Activated CD8-positive, alpha-beta memory T cell treated with anti-CD3 and anti-CD28 coated beads for 36 hours (primary cell): ENCODE measurements at regions not wholly inside any gene's neighbourhood (a gene's known extent, or its start where the extent isn't known, plus 50 kb on each side); places are given as distances from the start of the nearest gene placed in this dataset.
"Not testable (repeated sequence)": the region's sequence is repeated elsewhere in the genome, so short reads cannot be mapped to it uniquely, and the experiment has no call there.

Source experiments
- CTCF ChIA-PET: fragments of 350-600 bp; sonication (Branson Sonifier 250); formaldehyde crosslinking; loops from one replicate; lab custom pipeline; 2021; ENCODE audit warnings: antibody characterized with exemption; lab: Charles Lee
- POLR2A ChIA-PET: fragments of 350-600 bp; sonication (Branson Sonifier 250); formaldehyde crosslinking; loops from one replicate; lab custom pipeline; 2021; ENCODE audit warnings: antibody characterized with exemption; lab: Charles Lee

DNA sequence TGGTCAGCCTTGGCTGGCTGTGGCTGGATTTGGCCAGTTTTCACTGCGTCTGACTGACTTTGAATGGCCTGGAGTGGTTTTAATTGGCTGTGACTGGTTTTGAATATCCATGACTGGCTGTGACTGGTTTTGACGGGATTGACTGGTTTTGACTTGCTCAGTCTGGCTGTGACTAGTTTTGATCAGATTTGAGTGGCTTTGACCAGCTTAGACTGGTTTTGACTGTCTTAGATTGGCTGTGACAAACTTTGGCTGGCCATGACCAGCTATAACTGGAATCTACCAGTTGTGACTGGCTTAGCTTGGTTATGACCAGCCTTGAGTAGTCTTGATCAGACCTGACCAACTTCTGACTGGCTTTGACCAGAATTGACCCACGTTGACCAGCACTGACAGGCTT, 168.4 kb upstream of the AMOT start:
- ChIA-PET CTCF (no interaction called here), POLR2A (no interaction called here)

DNA sequence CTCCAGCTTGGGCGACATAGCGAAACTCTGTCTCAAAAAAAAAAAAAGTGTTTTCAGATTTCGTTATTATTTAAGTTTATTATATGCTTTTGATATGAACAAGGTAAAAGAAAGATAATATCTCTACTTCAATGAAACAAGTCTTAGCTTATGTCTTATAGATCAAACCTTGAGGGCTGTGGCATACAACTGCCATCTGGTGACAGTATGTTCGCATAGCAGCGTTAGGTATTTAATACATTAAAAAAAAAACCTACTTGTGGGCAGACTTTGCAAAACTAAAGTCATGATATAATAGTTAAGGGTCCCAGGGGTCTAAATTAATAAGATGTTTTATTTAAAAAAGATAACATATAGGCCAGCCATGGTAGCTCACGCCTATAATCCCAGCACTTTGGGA, 161.2 kb upstream of the AMOT start:
- ChIA-PET CTCF (interaction anchor here (0.7 kb wide), 1 partner anchor 49 kb away, joined by 3 read pairs; no protein-coding TSS in a partner anchor), POLR2A (no interaction called here)

DNA sequence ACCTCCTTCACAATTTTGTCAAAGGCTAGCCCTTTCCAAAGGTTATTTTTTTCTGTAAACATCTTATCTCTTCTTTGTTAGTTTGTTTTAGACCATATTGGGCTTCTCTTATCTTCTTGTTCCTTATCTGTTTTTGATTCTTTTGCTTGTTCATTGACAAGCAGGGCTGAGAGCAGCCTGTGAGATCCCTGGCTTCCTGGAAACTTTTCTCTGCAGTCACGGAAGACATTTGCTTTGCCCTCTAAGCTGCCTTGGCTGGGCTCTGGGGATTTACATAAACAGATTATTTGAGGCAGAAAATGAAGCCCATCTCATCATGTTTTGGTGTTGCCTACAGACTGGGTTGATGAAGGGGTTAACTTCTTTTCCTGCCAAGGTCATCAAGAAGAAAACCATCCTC, 157.4 kb upstream of the AMOT start:
- ChIA-PET POLR2A (no interaction called here), CTCF (no interaction called here)

DNA sequence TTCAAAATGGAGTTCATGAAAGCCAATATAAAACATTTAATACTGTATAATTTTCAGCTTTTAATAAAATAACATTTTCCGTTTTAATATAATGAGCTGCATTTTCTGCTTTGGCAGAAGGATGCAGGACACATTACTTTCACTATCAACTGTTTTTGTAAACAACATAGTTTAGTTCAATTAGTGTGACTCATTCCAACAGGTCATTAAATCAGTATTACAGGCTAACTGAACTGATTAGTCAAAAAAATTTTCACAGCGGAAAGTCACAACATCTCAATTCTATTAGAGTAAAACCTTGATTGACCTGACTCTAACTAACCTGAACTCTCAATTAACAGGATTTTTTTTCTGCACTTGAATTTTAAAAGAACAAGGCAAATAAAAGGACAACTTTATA, 151.2 kb upstream of the AMOT start:
- CTCF ChIA-PET: no interaction called here
- POLR2A ChIA-PET: no interaction called here

DNA sequence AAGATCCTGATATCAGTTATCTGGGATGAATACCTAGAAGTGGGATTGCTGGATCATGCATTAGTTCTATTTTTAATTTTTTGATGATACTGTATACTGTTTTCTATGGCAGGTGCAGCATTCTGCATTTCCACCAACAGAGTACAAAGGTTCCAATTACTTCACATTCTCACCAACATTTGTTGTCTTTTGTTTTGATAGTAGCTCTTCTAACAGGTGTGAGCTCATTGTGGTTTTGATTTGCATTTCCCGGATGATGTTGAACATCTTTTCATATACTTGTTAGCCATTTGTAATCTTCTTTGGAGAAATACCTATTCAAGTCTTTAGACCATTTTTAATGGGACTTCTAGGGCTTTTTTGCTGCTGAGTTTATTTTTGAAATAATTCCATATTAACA, 139.2 kb upstream of the AMOT start:
- ChIA-PET CTCF (no interaction called here), POLR2A (no interaction called here)

DNA sequence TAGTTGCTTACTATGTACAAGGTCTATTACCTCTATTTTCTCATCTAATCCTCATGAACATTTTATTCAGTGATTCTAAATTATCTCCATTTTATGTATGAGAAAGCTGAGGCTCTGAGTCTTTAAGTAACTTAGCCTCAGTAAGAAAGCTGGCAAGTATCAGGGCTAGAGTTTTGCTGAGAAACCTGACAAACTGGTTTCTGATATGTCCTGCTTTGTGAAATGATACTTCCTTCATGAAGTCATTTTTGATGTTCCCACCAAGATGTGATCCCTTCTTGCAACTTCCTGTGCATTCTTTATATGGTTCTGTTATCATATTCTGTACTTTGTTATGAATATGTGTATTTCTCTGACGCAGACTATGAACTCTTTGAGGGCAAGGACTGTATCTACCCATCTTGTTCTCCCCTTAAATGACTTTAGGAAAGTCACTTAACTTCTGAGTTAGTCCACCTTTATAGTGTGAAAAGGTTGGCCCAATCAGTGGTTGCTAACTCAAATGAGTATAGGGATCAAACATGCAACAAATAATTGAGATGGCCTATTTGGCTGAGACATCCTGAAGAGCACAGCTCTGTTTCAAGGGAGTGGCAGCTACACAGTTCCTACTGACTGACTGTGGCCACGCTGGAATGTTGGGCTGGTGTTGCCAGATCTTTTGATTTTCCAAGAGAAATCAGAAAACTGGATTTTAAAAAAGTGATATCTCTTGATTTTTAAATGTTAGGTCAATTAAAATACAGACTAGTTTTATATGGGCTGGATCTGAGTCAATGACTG, 127.9 kb upstream of the AMOT start:
- ChIA-PET CTCF (no interaction called here), POLR2A (no interaction called here)

DNA sequence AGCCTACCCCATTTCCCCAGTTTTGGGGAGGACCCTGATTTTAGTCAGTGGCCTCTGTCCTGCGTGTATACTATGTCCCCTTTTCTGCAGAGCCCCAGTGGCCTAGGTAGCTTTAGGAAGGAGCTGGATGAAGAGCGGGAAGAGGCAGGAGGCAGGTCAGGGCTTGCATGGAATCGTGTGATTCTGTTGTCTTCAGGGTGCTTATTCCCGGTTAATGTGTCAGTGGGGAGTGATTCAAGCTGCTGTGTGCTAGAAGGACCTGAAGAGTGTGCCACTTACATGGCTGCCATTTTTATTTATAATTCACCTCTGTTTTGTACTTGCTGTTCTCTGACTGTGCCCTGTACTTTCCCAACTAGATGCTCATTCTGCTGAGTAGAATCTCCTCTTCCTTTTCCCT, 127.3 kb upstream of the AMOT start:
- ChIA-PET CTCF (no interaction called here), POLR2A (no interaction called here)

DNA sequence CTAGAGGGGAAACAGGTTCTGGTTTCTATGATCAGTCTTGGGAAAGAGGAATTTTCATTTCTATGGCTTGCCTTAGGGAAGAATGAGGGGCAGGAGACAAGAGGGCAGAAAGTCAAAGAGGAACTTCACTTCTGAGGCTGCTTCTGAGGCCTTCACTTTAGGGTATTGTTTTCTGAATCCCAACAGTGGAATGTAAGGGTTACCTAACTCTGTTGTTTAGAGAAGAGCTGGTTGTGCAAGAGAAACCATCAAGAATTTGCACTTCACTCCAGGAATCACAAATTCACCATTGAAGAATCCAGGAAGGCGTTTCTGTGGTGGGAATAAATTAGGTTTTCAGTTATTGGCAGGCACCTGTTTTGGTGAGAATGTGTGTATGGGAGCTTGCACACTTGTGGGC, 126.7 kb upstream of the AMOT start:
- POLR2A ChIA-PET: no interaction called here

DNA sequence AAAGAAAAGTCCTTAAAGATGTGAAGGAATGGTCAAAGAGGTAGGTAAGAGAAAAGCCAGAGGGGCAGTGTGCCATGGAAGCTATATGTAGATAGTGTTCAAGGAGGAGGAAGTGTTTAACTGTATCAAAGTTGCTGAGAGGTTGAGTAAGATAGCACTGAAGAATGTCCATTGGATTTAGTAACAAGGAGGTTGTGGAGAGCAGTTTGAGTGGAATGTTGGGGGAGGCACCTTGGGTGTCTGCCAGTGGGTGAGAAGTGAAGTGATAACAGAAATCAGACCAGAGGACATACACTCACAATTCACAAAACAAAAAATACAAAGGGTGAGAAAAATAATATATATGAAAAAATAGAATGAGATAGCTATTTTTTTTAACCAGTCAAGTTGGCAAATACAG, 121.3 kb upstream of the AMOT start:
- CTCF ChIA-PET: no interaction called here
- POLR2A ChIA-PET: no interaction called here

More for the DNA sequence above, 126.7 kb upstream of the AMOT start:
- CTCF ChIA-PET: no interaction called here

DNA sequence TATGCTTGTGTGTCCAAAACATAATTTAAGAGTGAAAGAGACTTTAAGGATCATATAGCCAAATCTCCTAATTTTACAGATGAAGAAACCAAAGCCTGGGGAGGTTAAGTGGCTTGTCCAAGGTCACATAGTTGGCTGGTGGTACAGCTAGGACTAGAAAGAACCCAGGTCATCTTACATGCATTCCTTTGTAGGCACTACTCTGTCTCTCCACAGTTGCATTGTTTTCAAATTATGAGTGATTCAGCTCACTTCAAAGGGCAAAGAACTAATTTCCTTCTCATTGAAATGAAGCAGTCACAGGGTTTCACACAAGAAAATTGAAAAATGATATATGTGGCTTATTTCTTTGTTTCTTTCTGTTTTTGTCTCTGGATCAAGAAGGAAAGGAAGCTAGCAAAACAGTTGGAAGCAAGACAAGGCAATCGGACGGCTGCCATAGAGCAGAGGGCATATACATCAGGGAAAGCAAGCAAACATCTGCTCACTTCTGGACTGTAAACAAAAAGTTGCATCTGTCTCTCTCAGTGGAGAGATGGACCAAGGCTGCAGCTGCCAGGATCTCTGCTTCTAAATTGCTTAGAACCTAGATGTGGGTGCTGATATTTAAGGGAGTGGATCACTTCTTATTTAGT, 107.5 kb upstream of the AMOT start:
- CTCF ChIA-PET: no interaction called here
- POLR2A ChIA-PET: no interaction called here

DNA sequence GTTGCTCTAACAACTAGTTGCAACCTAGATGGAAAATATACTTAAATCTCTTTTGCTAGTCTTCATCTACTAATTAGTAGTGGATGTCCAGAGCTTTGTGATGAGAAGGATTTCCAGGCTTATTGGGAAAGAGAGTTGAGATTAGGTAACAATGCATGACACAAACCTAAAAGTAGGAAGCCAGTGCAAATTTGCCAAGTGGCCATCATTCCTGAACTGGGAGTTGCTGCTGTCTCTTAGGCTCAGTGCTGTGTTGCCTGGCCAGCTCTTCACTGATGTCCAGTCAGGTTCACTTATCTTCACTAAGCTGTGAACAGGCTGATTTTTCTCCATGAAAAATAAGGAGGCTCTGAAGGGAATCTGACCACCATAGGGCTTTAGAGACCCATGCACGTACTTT, 105.6 kb upstream of the AMOT start:
- ChIA-PET POLR2A (no interaction called here), CTCF (no interaction called here)

DNA sequence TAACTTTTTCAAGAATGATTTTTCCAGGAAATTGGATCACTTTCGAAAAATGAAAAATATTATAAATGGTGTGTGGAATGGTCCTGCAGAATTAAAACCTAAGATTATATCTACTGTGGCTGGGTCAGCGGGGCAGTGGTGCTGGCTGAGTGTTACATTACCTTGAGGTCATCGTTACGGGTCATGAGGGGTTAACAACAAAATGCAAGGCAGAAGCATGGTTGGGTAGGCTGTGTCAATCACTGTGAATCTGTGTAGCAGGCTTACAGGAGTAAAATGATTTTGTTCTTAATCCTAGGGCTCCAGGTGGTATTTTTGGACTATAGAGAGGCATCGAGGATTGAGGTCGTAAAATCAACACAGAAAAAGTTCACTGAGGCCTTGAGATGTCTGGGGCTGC, 105.2 kb upstream of the AMOT start:
- CTCF ChIA-PET: no interaction called here
- POLR2A ChIA-PET: no interaction called here

DNA sequence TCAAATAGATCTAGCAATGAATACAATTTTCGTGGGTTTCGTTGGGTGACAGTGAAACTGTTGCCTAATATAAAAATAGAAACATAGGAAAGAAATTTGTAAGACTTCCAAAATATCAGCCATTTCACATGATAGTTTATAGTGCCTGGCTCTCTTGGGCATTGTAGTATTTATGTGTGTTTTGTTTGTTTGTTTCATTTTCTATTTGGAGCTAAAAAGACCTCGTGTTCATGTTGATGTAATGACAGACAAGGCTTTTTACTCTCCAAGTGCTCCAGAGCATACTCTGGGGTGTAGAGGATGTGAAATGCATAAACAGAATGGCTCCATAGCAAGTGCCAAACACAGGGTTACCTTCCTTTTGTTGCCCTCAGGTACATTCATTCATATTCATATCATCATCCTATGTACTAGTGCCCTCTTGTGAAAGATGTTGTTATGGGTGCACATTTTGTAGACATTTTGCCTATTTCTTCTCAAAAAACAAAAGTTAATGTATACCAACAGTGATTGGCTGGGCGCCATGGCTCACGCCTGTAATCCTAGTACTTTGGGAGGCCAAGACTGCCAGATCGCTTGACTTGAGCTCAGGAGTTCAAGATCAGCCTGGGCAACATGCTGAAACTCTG, 100.7 kb upstream of the AMOT start:
- CTCF ChIA-PET: no interaction called here
- POLR2A ChIA-PET: no interaction called here

DNA sequence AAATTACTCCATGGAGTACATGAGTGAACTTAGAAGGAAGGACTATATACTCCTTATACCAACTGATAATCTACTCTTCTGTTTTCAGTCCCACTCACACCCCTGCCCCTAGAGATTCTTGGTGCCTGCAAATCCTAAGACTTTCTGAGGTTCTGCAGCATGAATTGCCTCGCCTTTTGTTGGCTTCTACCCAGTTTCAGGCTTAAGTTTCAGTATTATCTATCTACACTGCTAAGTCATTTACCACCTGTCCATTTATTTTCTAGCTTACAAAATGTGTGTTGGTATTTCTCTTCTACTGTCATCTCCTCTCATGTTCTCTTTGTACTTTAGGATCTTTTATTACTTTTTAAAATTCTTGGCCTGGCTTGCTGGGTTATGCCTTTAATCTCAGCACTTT, 94.4 kb upstream of the AMOT start:
- CTCF ChIA-PET: no interaction called here
- POLR2A ChIA-PET: no interaction called here

DNA sequence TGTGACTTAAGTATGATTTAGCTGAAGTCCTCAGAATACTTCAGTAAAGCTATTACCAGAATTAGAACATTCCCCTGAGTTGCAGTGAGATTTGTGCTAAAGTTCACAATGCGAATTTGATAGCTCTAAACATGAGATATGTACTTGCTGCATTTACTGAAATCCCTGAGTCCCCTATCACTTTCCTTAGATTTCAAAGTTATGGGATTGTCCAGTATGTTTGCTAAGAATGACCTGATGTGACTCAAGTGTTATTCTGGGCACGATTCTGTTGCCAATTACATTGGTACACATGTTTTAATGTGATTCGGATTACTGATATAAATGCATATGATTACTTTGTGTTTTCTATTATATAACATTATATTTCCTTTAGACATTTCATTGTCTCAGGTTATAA, 91.3 kb upstream of the AMOT start:
- ChIA-PET POLR2A (no interaction called here), CTCF (no interaction called here)

DNA sequence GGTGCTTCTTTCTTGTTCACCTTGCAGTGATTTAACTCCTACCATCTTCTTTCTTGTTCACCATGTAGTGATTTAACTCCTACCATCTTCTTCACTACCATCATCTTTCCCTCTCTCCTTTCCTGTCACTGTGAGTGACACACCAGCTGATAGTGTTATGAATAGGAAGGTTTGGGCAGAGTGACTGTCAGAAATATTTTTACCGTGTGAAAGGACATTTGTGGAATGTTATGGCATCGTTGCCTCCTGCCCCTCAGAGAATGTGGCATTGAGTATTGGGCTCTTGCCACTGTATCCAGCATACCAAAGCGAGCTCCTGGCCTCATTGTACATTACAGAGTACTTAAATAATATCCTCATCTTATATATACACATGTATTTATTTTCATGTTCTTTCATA, 90.8 kb upstream of the AMOT start:
- ChIA-PET CTCF (no interaction called here), POLR2A (no interaction called here)

DNA sequence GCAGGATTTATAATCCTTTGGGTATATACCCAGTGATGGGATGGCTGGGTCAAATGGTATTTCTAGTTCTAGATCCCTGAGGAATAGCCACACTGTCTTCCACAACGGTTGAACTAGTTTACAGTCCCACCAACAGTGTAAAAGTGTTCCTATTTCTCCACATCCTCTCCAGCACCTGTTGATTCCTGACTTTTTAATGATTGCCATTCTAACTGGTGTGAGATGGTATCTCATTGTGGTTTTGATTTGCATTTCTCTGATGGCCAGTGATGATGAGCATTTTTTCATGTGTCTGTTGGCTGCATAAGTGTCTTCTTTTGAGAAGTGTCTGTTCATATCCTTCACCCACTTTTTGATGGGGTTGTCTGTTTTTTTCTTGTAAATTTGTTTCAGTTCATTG, 82.8 kb upstream of the AMOT start:
- POLR2A ChIA-PET, CTCF ChIA-PET: not testable (repeated sequence)

DNA sequence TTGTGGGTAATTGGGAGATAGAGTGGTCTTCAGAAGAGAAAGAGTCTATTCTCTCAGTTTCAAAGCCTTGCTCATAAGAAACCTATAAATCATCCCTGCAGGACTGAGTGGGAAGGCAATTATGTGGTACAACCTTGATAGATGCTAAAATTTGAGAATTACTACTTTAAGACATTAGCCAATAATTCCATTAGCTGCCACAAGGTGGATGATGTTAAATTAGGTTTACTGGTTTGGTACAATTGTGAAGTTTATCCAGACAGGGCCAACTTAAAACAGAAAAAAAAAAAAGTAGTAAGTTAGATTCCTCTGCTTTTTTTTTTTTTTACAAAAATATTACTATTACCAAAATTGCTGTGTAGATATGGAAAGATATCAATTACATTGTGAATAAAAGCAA, 73.2 kb upstream of the AMOT start:
- ChIA-PET POLR2A (no interaction called here), CTCF (no interaction called here)

DNA sequence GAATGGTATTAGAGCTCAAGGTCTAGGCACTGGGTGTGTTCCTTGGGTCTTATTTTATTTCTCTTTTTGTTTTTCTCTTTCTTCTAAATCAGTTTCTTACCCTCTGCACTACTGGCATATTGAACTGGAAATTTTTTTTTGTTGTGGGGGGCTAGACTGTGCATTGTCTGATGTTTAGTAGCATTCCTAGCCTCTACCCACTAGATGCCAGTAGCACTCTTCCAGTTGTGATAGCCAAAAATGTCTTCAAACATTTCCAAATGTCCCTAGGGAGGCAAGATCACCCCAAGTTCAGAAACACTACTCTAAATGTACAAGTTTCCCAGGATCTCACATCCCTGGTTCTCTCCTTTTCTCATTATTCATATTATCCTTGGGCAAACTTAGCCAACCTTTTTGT, 69.8 kb upstream of the AMOT start:
- CTCF ChIA-PET: no interaction called here
- POLR2A ChIA-PET: no interaction called here

DNA sequence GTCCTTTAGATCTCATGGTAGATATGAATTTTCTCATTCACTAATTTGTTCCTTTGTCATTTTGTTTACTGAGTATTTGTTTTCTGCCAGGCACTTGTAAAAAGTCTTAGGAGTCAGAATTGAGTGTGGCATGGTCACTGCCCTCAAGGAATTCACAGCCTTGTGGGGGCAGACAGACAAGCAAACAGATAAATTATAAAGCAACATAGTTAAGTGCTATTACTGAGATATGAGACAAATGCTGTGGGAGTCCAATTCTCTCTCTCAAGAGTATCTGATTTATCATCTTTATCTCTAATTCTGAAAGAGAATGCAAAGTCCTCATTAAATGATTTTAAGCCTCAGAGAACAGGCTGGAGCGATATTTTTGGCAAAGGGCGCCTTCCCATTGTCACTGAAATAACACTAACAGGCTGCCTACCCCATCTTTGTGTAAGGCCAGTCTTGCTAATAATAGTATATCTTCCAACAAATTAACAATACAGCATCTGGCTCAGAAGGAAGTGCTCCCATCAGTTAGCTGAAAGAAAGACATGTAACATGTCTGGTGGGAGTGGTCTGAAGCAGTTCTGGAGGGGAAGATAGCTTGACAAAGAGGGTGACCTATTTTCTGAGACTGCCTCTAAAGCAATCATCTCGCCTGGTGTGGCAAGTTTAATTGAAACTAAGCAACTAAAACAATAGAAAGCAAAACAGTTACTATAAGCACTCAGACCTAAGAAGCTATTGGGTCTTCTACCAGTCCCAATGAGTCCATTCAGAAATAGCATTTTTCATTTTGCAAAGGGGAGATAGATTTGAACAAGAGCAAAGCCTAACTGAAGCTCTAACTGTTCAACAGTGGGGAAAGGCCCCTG, 61.5 kb upstream of the AMOT start:
- CTCF ChIA-PET: no interaction called here
- POLR2A ChIA-PET: no interaction called here
